Activated T-helper 2 cell treated with anti-CD3 and anti-CD28 coated beads, Interferon-gamma antibody, Interleukin-2, Interleukin-4, amounts not matched to agents 10 μg/mL and 5 μg/mL and 100 μg/mL, durations not matched to agents 14 hours and 24 hours and 36 hours (primary cell): ENCODE measurements at regions not wholly inside any gene's neighbourhood (a gene's known extent, or its start where the extent isn't known, plus 50 kb on each side); places are given as distances from the start of the nearest gene placed in this dataset.

ENCODE experiments used
- DNase-seq: peaks from one replicate; pipeline ENCODE4 v3.0.0; 2021; ENCODE audit warnings: low spot score
- H3K27ac Mint-ChIP-seq: one replicate; pipeline ENCODE4 v1.8.0; 2021; ENCODE audit warnings: mixed read lengths
- H3K27me3 Mint-ChIP-seq: one replicate; pipeline ENCODE4 v1.8.0; 2021; ENCODE audit warnings: low read depth, mixed read lengths
- H3K36me3 Mint-ChIP-seq: one replicate; pipeline ENCODE4 v1.8.0; 2021; ENCODE audit warnings: low read depth, mixed read lengths
- H3K4me1 Mint-ChIP-seq: one replicate; pipeline ENCODE4 v1.8.0; 2021; ENCODE audit warnings: low read depth, mixed read lengths
- H3K4me3 Mint-ChIP-seq: one replicate; pipeline ENCODE4 v1.8.0; 2021; ENCODE audit warnings: low read depth, mild to moderate bottlenecking, moderate library complexity, mixed read lengths
- H3K9me3 Mint-ChIP-seq: one replicate; pipeline ENCODE4 v1.8.0; 2021; ENCODE audit warnings: mixed read lengths
- intact Hi-C: fragments of 100-400 bp; cut with micrococcal nuclease; formaldehyde crosslinking; loops from one replicate; pipeline ENCODE4 v1.15.1; 2023

DNA sequence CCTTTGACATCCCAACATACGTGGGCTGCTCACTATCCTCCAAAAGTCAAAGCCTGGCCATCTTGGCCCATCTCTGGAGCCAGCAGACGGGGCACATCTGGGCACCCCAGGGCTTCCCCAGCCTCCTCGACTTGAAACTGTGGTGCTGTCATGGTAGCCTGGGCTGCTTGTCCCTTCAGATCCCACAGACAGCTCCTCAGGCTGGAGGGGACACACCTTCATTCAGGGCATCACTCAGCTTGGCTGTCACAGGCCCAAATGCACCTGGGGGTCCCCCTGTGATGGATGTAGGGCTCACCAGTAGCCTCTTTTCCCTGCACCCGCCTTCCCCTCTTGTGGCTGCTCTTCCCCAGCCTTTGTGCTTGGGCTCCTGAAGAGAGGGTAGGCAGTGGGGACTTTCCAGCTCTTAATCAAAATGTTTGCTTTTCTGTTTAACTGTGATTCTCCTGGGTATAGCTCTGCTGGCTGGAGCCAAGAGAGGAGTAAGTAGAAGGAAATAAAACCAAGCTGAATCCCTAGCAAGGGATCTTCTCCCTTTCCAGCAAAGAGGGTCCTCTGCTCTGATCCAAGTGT, 92.3 kb downstream of the GYPC start:
- intact Hi-C loops, result no loop called here
- H3K4me1 Mint-ChIP-seq, result peaks cover 3% of the 10 kb centered on the region
- no peak overlapping the region for H3K4me3 Mint-ChIP-seq
- H3K27me3 Mint-ChIP-seq, result peaks cover 6% of the 10 kb centered on the region
- H3K27ac Mint-ChIP-seq, result no peak overlapping the region
- H3K36me3 Mint-ChIP-seq, result no peaks in the 10 kb centered on the region
- H3K9me3 Mint-ChIP-seq, result no peaks in the 10 kb centered on the region
- DNase-seq, result no peak

- H3K9me3 Mint-ChIP-seq, result no peaks in the 10 kb centered on the region
- H3K36me3 Mint-ChIP-seq, result no peaks in the 10 kb centered on the region
- H3K4me3 Mint-ChIP-seq, result no peak overlapping the region
- H3K27me3 Mint-ChIP-seq, result peaks cover 6% of the 10 kb centered on the region
- peaks cover 3% of the 10 kb centered on the region for H3K4me1 Mint-ChIP-seq
- intact Hi-C loops, result no loop called here
- DNase-seq, result no peak
- no peak overlapping the region for H3K27ac Mint-ChIP-seq
Observed at GRCh38 chr2:126748929-126749518, 93.1 kb downstream of the GYPC start.

GRCh38 chr2:126749537-126749936, 93.6 kb downstream of the GYPC start:
- Mint-ChIP-seq H3K9me3 (no peaks in the 10 kb centered on the region), H3K36me3 (no peaks in the 10 kb centered on the region), H3K27ac (no peak overlapping the region), H3K27me3 (peaks cover 6% of the 10 kb centered on the region), H3K4me3 (no peak overlapping the region), H3K4me1 (peaks cover 3% of the 10 kb centered on the region)
- intact Hi-C loops, result no loop called here
- no peak for DNase-seq

GRCh38 chr2:126750506-126750905, 94.5 kb downstream of the GYPC start:
- H3K27ac Mint-ChIP-seq, result no peak overlapping the region
- intact Hi-C loops, result no loop called here
- no peak overlapping the region for H3K4me3 Mint-ChIP-seq

GRCh38 chr2:126751477-126751876, 95.5 kb downstream of the GYPC start:
- Mint-ChIP-seq H3K27ac (no peak overlapping the region), H3K36me3 (no peaks in the 10 kb centered on the region), H3K4me3 (no peak overlapping the region), H3K4me1 (peaks cover 5% of the 10 kb centered on the region), H3K27me3 (peaks cover 10% of the 10 kb centered on the region), H3K9me3 (peaks cover 6% of the 10 kb centered on the region)
- intact Hi-C loops, result no loop called here
- DNase-seq, result no peak

More at GRCh38 chr2:126750506-126750905, 94.5 kb downstream of the GYPC start:
- Mint-ChIP-seq H3K9me3 (no peaks in the 10 kb centered on the region), H3K4me1 (peaks cover 3% of the 10 kb centered on the region), H3K27me3 (peaks cover 6% of the 10 kb centered on the region), H3K36me3 (no peaks in the 10 kb centered on the region)
- DNase-seq, result no peak

DNA sequence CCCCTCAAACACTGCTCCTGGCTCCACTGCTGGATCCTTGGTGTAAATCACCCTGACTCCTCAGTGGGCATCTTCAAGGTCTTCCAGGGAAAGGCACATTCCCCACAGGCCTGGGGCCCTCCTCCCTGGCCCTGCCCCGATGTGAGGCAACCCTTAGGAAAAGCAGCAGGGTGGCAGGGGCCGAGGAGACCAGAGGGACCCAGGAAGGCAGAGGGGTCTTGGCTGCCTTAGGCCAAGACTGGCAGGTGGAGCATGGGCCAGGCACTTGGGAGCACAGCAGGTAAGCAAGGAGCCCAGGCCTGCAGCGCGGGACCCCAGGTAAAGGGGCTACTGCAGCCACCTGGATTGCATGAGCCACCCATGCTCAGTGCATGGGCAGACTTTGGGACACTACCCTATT, 96.9 kb downstream of the GYPC start:
- DNase-seq, result no peak
- H3K9me3 Mint-ChIP-seq, result peaks cover 6% of the 10 kb centered on the region
- peaks cover 13% of the 10 kb centered on the region for H3K27me3 Mint-ChIP-seq

DNA sequence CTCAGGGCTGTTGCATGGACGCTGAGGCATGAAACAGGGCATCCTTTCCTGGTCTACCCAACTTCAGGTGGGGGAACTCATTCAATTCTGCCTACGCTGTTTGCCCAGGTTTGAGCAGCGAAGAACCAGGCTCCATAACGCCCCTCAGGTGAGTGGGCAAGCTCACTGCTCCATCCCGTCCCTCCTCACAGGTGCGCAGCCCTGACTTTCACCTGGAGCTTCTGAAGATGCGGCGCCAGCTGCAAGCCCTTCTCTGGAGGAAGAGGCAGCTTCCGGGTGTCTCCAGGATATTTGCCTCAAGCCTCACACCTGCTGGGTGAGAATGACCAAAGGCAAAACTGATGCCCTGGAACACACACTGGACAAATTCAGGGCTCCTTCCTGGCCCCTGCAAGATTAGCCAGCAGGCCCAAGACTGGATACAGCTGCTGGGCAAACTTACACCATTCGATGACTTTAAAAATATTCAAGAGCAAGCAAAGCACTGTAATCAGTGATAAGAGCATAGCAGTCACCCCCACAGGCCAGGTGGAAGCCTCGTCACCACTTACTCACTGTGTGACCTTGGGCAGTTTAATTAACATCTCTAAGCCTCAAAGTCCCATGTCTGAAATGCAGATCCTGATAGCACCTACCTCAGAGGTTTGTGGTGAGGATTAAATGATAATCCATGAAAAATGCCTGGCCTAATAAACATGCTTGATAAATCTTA, 97.7 kb downstream of the GYPC start:
- no peak for DNase-seq
- H3K9me3 Mint-ChIP-seq, result peaks cover 6% of the 10 kb centered on the region
- H3K27me3 Mint-ChIP-seq, result peaks cover 13% of the 10 kb centered on the region
- H3K4me1 Mint-ChIP-seq, result peaks cover 5% of the 10 kb centered on the region
- no peak overlapping the region for H3K27ac Mint-ChIP-seq
- H3K36me3 Mint-ChIP-seq, result no peaks in the 10 kb centered on the region
- no peak overlapping the region for H3K4me3 Mint-ChIP-seq
- intact Hi-C loops, result no loop called here

More for the DNA sequence above, 96.9 kb downstream of the GYPC start:
- Mint-ChIP-seq H3K4me3 (no peak overlapping the region), H3K4me1 (peaks cover 5% of the 10 kb centered on the region), H3K36me3 (no peaks in the 10 kb centered on the region), H3K27ac (no peak overlapping the region)
- intact Hi-C loops, result no loop called here

- no peaks in the 10 kb centered on the region for H3K36me3 Mint-ChIP-seq
- H3K27ac Mint-ChIP-seq, result no peak overlapping the region
- no peak overlapping the region for H3K4me3 Mint-ChIP-seq
- DNase-seq, result no peak
- intact Hi-C loops, result no loop called here
- peaks cover 5% of the 10 kb centered on the region for H3K4me1 Mint-ChIP-seq
- peaks cover 6% of the 10 kb centered on the region for H3K9me3 Mint-ChIP-seq
- peaks cover 10% of the 10 kb centered on the region for H3K27me3 Mint-ChIP-seq
Observed at GRCh38 chr2:126754240-126755004, 98.5 kb downstream of the GYPC start.

DNA sequence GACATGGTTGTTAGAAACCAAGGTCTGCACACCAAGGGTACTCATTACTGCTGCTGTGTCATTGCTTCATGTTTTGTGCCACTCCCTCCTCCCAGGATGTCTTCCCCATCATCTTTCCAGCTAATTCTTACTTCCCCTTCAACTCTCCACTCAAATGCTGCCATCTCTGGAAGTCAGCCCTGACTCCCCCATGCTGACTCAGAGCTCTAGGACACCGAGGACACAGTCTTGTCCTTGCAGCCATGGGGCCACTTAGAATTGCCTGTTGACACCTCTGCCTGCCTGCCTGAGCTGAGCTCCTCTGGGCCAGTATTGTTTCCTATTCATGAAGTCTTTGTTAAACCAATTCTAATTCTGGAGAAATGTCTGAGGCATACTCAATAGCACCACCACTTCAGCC, 100.2 kb downstream of the GYPC start:
- Mint-ChIP-seq H3K4me1 (peaks cover 4% of the 10 kb centered on the region), H3K4me3 (no peak overlapping the region), H3K27ac (no peak overlapping the region), H3K9me3 (peaks cover 6% of the 10 kb centered on the region), H3K27me3 (peaks cover 10% of the 10 kb centered on the region), H3K36me3 (no peaks in the 10 kb centered on the region)
- intact Hi-C loops, result no loop called here
- DNase-seq, result no peak

GRCh38 chr2:126761256-126761980, 105.5 kb downstream of the GYPC start:
- Mint-ChIP-seq H3K36me3 (no peaks in the 10 kb centered on the region), H3K27me3 (peaks cover 18% of the 10 kb centered on the region), H3K4me1 (peaks cover 26% of the 10 kb centered on the region), H3K27ac (no peak overlapping the region), H3K4me3 (no peak overlapping the region), H3K9me3 (no peaks in the 10 kb centered on the region)
- intact Hi-C loops, result no loop called here
- no peak for DNase-seq

DNA sequence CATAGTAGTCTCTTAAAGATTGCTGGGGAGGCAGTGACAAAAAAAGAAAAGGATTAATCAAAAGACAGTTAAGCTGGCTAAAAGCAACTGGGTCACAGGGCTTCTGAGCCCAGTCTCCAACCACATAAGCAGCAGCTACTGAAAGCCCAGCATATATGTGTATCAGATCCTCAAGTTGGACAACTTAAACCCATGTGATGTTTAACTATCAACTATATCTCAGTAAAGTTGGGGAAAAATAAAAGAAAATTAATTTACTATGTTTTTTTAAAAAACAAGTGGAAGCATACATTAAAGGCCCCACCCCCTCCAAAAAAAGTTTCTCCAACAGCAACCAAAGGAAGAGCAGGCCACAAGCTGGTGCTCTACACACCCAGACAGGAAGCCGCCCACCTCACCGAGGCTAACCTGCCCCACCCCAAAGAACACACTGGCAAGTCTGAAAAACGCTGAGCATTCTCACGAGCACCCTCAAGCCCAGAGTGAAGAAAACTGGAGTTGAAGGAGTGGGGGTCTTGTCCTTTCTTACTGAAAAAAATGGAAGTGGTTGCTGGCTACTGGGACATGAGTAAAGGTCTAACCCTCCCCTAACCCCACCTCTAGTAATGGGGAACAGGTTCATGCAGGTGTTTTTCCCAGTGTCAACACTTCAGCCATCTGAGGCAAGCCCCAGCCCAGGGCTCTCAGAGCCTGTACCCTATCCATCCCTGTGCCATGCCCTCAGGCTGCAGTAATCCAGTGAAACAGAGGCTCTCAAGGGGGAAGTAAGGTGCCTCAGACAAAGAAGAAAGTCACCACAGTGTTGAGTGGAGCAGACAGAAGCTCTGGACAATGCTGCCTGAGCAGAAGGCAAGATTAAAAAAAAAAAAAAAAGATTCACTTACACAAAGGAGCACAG, 106.3 kb downstream of the GYPC start:
- intact Hi-C loops, result loop anchor here (1.0 to 2.0 kb wide), 2 partner anchors 15 to 103 kb away; no protein-coding TSS in a partner anchor
- H3K27me3 Mint-ChIP-seq, result peaks cover 24% of the 10 kb centered on the region
- no peaks in the 10 kb centered on the region for H3K9me3 Mint-ChIP-seq
- peak overlapping the region; percentile 32 for H3K4me3 Mint-ChIP-seq
- H3K4me1 Mint-ChIP-seq, result peaks cover 28% of the 10 kb centered on the region
- no peak overlapping the region for H3K27ac Mint-ChIP-seq
- H3K36me3 Mint-ChIP-seq, result no peaks in the 10 kb centered on the region
- peak; percentile 31 for DNase-seq
